CD1c-positive myeloid dendritic cell (primary cell): ENCODE measurements at regions not wholly inside any gene's neighbourhood (a gene's known extent, or its start where the extent isn't known, plus 50 kb on each side); places are given as distances from the start of the nearest gene placed in this dataset.

Source experiments
- DNase-seq: peaks from one replicate; pipeline ENCODE4 v3.0.0-alpha.2; 2016; ENCODE audit errors: extremely low spot score

GRCh38 chr3:101084404-101084803 lies 91.2 kb upstream of the ABI3BP start:
- no peak for DNase-seq

GRCh38 chr3:101081999-101082398 lies 88.8 kb upstream of the ABI3BP start:
- no peak for DNase-seq

DNA sequence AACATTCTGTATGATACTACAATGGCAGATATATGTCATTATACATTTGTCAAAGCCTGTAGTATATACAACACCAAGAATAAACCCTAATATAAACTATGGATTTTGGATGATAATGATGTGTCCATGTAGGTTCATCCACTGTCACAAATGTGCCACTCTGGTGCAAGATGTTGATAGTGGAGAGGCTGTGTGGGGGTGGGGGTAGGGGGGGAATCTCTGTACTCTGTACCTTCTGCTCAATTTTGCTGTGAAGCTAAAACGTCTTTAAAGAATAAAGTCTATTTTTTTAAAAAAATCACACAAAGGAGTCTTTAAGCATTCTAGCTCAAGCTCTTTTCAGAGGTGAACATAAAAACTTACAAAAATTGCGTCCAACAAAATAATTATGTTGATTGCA lies 88.2 kb upstream of the ABI3BP start:
- no peak for DNase-seq

GRCh38 chr3:101077361-101078011 lies 84.3 kb upstream of the ABI3BP start:
- DNase-seq: no peak

DNA sequence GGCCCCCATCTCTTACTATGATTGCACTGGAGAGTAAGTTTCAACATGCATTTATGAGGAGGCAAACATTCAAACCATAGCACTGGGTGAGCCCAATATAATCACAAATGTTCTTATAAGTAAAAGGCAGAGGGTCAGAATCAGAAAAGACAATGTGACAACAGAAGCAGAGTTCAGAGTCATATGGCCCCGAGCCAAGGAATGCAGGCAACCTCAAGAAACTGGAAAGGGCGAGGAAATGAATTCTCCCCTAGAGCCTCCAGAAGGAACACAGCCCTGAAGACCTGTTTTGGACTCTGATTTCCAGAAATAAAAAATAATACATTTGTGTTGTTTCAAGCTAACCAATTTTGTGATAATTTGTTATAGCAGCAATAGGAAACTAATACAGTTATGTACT lies 81.3 kb upstream of the ABI3BP start:
- no peak for DNase-seq

- no peak for DNase-seq
Measured at GRCh38 chr3:101072300-101072699, 79.1 kb upstream of the ABI3BP start.

DNA sequence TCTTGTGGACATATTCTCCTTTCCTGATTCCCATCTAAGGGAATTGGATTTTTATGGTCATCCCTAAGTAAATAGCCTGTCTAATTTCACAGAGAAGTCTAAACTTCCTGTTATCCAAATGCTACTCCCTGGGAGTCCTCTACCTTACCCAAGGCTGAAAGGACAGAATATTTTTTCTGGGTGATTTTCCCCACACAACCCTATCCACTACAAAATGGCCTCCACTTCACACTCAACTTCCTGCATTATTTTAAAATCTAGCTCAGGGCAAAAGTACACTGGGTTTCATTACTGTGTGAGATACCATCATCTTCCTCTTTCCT lies 77.5 kb upstream of the ABI3BP start:
- DNase-seq: no peak

GRCh38 chr3:101069901-101070798 lies 76.9 kb upstream of the ABI3BP start:
- DNase-seq: peak; percentile 42

DNA sequence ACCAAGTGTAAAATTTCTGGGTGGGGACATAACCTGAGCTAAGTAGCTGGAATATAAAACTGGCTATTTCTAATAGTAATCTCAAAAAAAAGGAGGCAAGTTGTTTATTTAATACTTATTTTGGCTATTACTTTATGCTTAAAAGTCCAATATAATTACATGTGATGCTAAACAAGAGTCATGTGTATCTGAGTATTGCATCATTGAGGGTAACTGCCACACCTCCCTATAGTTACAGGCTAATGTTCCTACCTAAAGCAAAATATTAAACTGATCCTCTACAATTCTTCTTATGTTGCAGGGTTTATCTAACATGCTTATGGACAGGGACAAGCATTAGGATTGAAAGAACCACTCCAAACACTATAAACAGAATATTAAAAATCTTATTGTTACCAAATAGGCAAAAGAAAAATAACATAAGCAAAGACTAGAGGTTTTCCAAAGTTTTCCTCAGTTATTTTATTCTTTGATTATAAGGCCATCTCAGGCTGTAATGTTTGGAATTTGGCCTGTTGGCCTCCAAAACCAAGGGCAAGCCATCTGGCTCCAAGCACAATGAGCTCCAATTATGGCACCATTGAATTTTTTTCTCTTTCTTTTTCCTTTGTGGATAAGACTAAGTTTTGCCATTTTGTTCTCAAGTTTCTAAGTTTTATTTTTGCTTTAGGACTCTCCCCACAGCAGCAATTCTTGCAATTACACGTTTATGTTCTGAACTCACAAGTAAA lies 75.8 kb upstream of the ABI3BP start:
- DNase-seq: no peak

GRCh38 chr3:101066711-101067129 lies 73.5 kb upstream of the ABI3BP start:
- DNase-seq: no peak

GRCh38 chr3:101065962-101066361 lies 72.7 kb upstream of the ABI3BP start:
- no peak for DNase-seq

GRCh38 chr3:101063401-101063800 lies 70.2 kb upstream of the ABI3BP start:
- no peak for DNase-seq

- no peak for DNase-seq
Measured at GRCh38 chr3:101061312-101061711, 68.1 kb upstream of the ABI3BP start.

- no peak for DNase-seq
Measured at GRCh38 chr3:101050866-101051265, 57.6 kb upstream of the ABI3BP start.

DNA sequence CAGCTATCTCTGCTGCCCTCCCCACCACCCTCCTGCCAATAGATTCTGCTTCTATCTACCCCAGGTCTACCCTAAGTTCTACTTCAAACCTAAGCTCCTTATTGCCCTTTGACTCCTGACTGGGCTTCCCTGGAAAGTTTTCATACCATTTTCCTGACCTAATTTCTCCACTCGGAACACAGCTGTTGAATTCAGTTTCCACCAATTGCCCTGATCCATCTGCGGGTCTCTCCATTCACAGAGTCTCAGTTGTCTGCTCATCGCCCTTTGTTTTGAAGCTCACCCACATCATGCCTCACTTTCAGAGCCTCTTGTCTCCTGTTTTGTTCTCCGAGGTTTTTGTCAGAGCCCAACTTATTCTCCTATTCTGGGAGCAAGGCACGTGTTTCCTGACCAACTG lies 56.8 kb upstream of the ABI3BP start:
- no peak for DNase-seq

DNA sequence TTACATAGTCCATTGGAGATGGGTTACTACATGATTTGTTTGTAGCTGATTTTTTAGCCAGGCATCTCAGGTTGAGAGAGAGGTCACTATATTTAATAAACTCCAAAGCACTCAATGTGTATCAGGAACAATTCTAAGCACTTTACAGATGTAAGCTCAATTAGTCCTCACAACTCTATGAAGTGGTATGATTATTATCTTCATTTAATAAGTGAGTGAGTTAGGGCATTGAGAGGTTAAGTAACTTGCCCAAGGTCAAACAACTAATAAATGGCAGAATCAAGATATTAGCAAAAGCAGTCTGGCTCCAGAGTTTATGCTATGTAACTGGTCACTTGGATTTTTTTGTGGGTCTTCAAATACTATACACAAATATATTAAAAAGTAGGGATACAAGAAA lies 56.3 kb upstream of the ABI3BP start:
- no peak for DNase-seq

DNA sequence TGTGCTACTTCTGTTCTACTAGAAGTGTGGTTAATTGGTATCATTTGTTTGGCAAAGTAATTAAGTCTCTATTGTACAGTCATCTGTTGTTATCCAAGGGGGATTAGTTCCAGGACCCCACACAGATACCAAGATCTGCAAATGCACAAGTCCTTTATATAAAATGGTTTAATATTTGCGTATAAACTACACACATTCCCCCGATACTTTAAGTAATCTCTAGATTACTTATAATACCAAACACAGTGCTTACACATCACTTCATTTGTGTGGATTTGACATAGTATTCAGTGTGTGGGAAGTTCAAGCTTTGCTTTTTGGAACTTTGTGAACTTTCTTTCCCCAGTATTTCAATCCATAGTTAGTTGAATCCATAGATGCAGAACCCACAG lies 50.5 kb upstream of the ABI3BP start:
- no peak for DNase-seq

DNA sequence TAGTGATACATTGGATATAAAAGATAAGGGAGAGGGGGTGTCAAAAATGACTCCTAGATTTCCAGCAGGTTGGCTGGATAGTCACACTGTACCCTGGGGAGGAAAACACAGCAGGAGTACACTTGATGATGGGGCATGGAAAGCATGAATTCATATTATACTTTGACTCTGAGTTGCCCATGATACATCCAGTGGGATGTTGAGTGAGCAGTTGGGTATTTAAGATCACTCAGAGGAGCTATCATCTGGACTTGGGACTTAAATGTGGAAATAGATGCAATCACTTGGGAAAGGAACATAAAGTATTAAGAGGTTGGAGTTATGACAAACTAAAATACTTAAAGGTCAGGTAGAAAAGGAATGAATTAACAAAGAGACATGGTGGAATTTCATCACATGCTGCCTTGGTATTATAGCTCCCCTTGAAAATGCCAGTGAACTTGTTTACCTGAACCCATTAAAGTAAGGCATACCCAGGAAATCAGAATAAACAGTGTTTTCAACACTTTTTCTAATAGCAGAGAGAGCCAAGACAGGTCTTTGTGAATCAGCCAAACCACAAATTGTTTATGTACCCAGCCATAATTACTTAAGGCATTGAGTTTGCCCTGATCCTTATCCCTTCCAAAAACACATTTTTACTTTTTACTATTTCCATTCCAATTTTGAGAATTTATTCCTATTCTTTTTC lies 49.9 kb upstream of the ABI3BP start:
- no peak for DNase-seq
